Upper lobe of left lung (tissue), 6 donors: ENCODE measurements at regions not wholly inside any gene's neighbourhood (a gene's known extent, or its start where the extent isn't known, plus 50 kb on each side); places are given as distances from the start of the nearest gene placed in this dataset.

Experiments
- ATAC-seq, 2 donors: fragments of 200-7000 bp; cut with Tn5 transposase; one replicate each; pipeline ENCODE4 v1.9.1; 2022; ENCODE audit warnings: mild to moderate bottlenecking in 2 of 2, moderate library complexity in 2 of 2; ENCODE audit not compliant: low FRiP score in 2 of 2
- DNase-seq, 2 donors: peaks; one replicate each; pipeline ENCODE4 v3.0.0-alpha.2; 2019 to 2020
- H3K27ac ChIP-seq, 4 donors: fragments of 200-600 bp; sonication (generic); one replicate each; pipeline ENCODE4 v1.5.1; 2016 to 2019
- H3K27me3 ChIP-seq, 4 donors: fragments of 200-600 bp; sonication (generic); one replicate each; pipeline ENCODE4 v1.5.1; 2017 to 2019
- H3K36me3 ChIP-seq, 4 donors: fragments of 200-600 bp; sonication (generic); one replicate each; pipeline ENCODE4 v1.5.1; 2016 to 2019
- H3K4me1 ChIP-seq, 4 donors: fragments of 200-600 bp; sonication (generic); one replicate each; pipeline ENCODE4 v1.5.1; 2018 to 2019
- H3K4me3 ChIP-seq, 4 donors: fragments of 200-600 bp; sonication (generic); one replicate each; pipeline ENCODE4 v1.5.1; 2017 to 2019; ENCODE audit warnings: mild to moderate bottlenecking in 2 of 4, moderate library complexity in 1 of 4
- H3K9me3 ChIP-seq, 4 donors: fragments of 200-600 bp; sonication (generic); one replicate each; pipeline ENCODE4 v1.5.1; 2018 to 2019
- CTCF ChIP-seq, 6 experiments: fragments of 450-650 bp in 4 of 6; fragments of 200-600 bp in 2 of 6; sonication (generic) in 2 of 6; IDR thresholded peaks; one replicate each; pipeline ENCODE4 v1.5.1; 2016 to 2019; ENCODE audit warnings: antibody characterized with exemption in 6 of 6
- EP300 ChIP-seq, 4 donors: sonication (generic); formaldehyde crosslinking; IDR thresholded peaks; one replicate each; pipeline ENCODE4 v1.5.1; 2017; ENCODE audit warnings: antibody characterized with exemption in 4 of 4, control low read depth in 2 of 4
- POLR2A ChIP-seq, 4 donors: fragments of 450-650 bp; IDR thresholded peaks; one replicate each; pipeline ENCODE4 v1.5.1; 2016 to 2017; ENCODE audit warnings: antibody characterized with exemption in 4 of 4, mild to moderate bottlenecking in 2 of 4
- POLR2AphosphoS5 ChIP-seq, 2 donors: sonication (generic); formaldehyde crosslinking; IDR thresholded peaks; one replicate each; pipeline ENCODE4 v1.5.1; 2017; ENCODE audit warnings: antibody characterized with exemption in 2 of 2
- WGBS, 2 donors: methylation state at CpG; one replicate each; pipeline ENCODE4 v1.1.5; 2017 to 2018; 5-methylcytosine and 5-hydroxymethylcytosine counted together
- donor health status: DM: no; HTN: no; CAD: no; lungs with moderate emphysema.
- donor health status: DM: no; HTN: yes; CAD: no; lungs with severe emphysema.

GRCh38 chr2:181152701-181153100 lies 172.3 kb downstream of the UBE2E3 start:
- no peak for DNase-seq
- ATAC-seq: no peak
- Histone ChIP-seq H3K4me1 (no peaks in the 10 kb centered on the region), H3K36me3 (no peaks in the 10 kb centered on the region), H3K9me3 (no peaks in the 10 kb centered on the region), H3K27me3 (no peaks in the 10 kb centered on the region), H3K4me3 (no peak overlapping the region), H3K27ac (no peak overlapping the region)
- TF ChIP-seq POLR2AphosphoS5 (IDR thresholded peaks at IDR 0.05) (no peak), CTCF (IDR thresholded peaks at IDR 0.05) (no peak), EP300 (IDR thresholded peaks at IDR 0.05) (no peak), POLR2A (IDR thresholded peaks at IDR 0.05) (no peak)
- 47 to 53% methylated on average over 2 of the region's 2 CpGs for WGBS, 2 donors

GRCh38 chr2:181153886-181154285 lies 173.5 kb downstream of the UBE2E3 start:
- no peak for ATAC-seq
- Histone ChIP-seq H3K36me3 (no peaks in the 10 kb centered on the region), H3K4me3 (no peak overlapping the region), H3K9me3 (no peaks in the 10 kb centered on the region), H3K4me1 (no peaks in the 10 kb centered on the region), H3K27me3 (no peaks in the 10 kb centered on the region), H3K27ac (no peak overlapping the region)
- no peak for DNase-seq
- no peak for TF ChIP-seq POLR2AphosphoS5 (IDR thresholded peaks at IDR 0.05)
- no peak for TF ChIP-seq EP300 (IDR thresholded peaks at IDR 0.05)
- no peak for TF ChIP-seq POLR2A (IDR thresholded peaks at IDR 0.05)
- no peak for TF ChIP-seq CTCF (IDR thresholded peaks at IDR 0.05)
- WGBS, 2 donors: 70 to 73% methylated on average over 1 of the region's 1 CpG

- DNase-seq (no peak), ATAC-seq (no peak)
- Histone ChIP-seq H3K4me3 (no peak overlapping the region), H3K36me3 (no peaks in the 10 kb centered on the region), H3K9me3 (no peaks in the 10 kb centered on the region), H3K27me3 (no peaks in the 10 kb centered on the region), H3K27ac (no peak overlapping the region), H3K4me1 (no peaks in the 10 kb centered on the region)
- TF ChIP-seq POLR2AphosphoS5 (IDR thresholded peaks at IDR 0.05) (no peak), CTCF (IDR thresholded peaks at IDR 0.05) (no peak), EP300 (IDR thresholded peaks at IDR 0.05) (no peak)
- WGBS, 2 donors: 85 to 92% methylated on average over 4 of the region's 4 CpGs
These were observed 176.9 kb downstream of the UBE2E3 start for GRCh38 chr2:181157326-181157725.

GRCh38 chr2:181158427-181158826 lies 178.0 kb downstream of the UBE2E3 start:
- Histone ChIP-seq H3K36me3 (no peaks in the 10 kb centered on the region), H3K27ac (no peak overlapping the region), H3K4me1 (no peaks in the 10 kb centered on the region), H3K9me3 (no peaks in the 10 kb centered on the region), H3K4me3 (no peak overlapping the region), H3K27me3 (no peaks in the 10 kb centered on the region)
- TF ChIP-seq POLR2AphosphoS5 (IDR thresholded peaks at IDR 0.05) (no peak), CTCF (IDR thresholded peaks at IDR 0.05) (no peak), POLR2A (IDR thresholded peaks at IDR 0.05) (no peak), EP300 (IDR thresholded peaks at IDR 0.05) (no peak)
- WGBS, 2 donors: 74 to 83% methylated on average over 1 of the region's 1 CpG
- ATAC-seq: no peak
- DNase-seq: no peak

- Histone ChIP-seq H3K4me1 (no peaks in the 10 kb centered on the region), H3K27ac (no peak overlapping the region), H3K27me3 (no peaks in the 10 kb centered on the region), H3K36me3 (no peaks in the 10 kb centered on the region), H3K9me3 (no peaks in the 10 kb centered on the region), H3K4me3 (no peak overlapping the region)
- no peak for ATAC-seq
- DNase-seq: no peak
- TF ChIP-seq CTCF (IDR thresholded peaks at IDR 0.05): no peak
- no peak for TF ChIP-seq EP300 (IDR thresholded peaks at IDR 0.05)
- no peak for TF ChIP-seq POLR2A (IDR thresholded peaks at IDR 0.05)
- TF ChIP-seq POLR2AphosphoS5 (IDR thresholded peaks at IDR 0.05): no peak
- 94 to 100% methylated on average over 1 of the region's 1 CpG for WGBS, 2 donors
These were observed 181.2 kb downstream of the UBE2E3 start for GRCh38 chr2:181161615-181162014.
